ENCODE measurements at regions not wholly inside any gene's neighbourhood (a gene's known extent, or its start where the extent isn't known, plus 50 kb on each side); places are given as distances from the start of the nearest gene placed in this dataset.

- TF ChIP-seq POLR2AphosphoS5 (IDR thresholded peaks at IDR 0.05; ENCODE audit: low read length) (no peak), NR2C1 (IDR thresholded peaks at IDR 0.05) (no peak), TAF1 (IDR thresholded peaks at IDR 0.05; ENCODE audit: borderline replicate concordance, low read depth, low read length) (no peak), CTCF (IDR thresholded peaks at IDR 0.05 in 2 of 3, conservative IDR thresholded peaks at IDR 0.05 in 1 of 3; ENCODE audit: control insufficient read depth in 2 of 3, extremely low read depth in 1 of 3, insufficient read depth in 1 of 3, low read depth in 3 of 3, low read length in 3 of 3) (no peak), CHD4 (IDR thresholded peaks at IDR 0.05) (no peak), PRDM15 (CRISPR knock-in tag; IDR thresholded peaks at IDR 0.05) (no peak), CEBPB (IDR thresholded peaks at IDR 0.05; ENCODE audit: borderline replicate concordance in 1 of 2, low read depth in 2 of 2, low read length in 2 of 2) (no peak), PML (IDR thresholded peaks at IDR 0.05; ENCODE audit: low read length) (no peak)
- TF ChIP-seq, protein P1, sequence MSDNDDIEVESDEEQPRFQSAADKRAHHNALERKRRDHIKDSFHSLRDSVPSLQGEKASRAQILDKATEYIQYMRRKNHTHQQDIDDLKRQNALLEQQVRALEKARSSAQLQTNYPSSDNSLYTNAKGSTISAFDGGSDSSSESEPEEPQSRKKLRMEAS (IDR thresholded peaks at IDR 0.05; ENCODE audit: low read depth, low read length), result no peak
- TF ChIP-seq, protein P2, sequence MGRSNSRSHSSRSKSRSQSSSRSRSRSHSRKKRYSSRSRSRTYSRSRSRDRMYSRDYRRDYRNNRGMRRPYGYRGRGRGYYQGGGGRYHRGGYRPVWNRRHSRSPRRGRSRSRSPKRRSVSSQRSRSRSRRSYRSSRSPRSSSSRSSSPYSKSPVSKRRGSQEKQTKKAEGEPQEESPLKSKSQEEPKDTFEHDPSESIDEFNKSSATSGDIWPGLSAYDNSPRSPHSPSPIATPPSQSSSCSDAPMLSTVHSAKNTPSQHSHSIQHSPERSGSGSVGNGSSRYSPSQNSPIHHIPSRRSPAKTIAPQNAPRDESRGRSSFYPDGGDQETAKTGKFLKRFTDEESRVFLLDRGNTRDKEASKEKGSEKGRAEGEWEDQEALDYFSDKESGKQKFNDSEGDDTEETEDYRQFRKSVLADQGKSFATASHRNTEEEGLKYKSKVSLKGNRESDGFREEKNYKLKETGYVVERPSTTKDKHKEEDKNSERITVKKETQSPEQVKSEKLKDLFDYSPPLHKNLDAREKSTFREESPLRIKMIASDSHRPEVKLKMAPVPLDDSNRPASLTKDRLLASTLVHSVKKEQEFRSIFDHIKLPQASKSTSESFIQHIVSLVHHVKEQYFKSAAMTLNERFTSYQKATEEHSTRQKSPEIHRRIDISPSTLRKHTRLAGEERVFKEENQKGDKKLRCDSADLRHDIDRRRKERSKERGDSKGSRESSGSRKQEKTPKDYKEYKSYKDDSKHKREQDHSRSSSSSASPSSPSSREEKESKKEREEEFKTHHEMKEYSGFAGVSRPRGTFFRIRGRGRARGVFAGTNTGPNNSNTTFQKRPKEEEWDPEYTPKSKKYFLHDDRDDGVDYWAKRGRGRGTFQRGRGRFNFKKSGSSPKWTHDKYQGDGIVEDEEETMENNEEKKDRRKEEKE (IDR thresholded peaks at IDR 0.05), result no peak
- TF ChIP-seq, protein P3, sequence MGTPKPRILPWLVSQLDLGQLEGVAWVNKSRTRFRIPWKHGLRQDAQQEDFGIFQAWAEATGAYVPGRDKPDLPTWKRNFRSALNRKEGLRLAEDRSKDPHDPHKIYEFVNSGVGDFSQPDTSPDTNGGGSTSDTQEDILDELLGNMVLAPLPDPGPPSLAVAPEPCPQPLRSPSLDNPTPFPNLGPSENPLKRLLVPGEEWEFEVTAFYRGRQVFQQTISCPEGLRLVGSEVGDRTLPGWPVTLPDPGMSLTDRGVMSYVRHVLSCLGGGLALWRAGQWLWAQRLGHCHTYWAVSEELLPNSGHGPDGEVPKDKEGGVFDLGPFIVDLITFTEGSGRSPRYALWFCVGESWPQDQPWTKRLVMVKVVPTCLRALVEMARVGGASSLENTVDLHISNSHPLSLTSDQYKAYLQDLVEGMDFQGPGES (IDR thresholded peaks at IDR 0.05), result no peak
These were observed 200.6 kb downstream of the PTGER3 start for GRCh38 chr1:70847013-70847412.

All from GM12878 (cell line).